Ectodermal cell (in vitro differentiated cells): ENCODE measurements at regions not wholly inside any gene's neighbourhood (a gene's known extent, or its start where the extent isn't known, plus 50 kb on each side); places are given as distances from the start of the nearest gene placed in this dataset.
"Not testable (repeated sequence)": the region's sequence is repeated elsewhere in the genome, so short reads cannot be mapped to it uniquely, and the experiment has no call there.

Source experiments
- H3K27ac ChIP-seq: 2 replicates; pipeline ENCODE4 v1.7.0; 2013; ENCODE audit warnings: mild to moderate bottlenecking, low read depth, low read length; ENCODE audit not compliant: insufficient read depth, poor library complexity, severe bottlenecking
- H3K27me3 ChIP-seq: 2 replicates; pipeline ENCODE4 v1.7.0; 2013; ENCODE audit warnings: mild to moderate bottlenecking, low read length; ENCODE audit not compliant: insufficient read depth, control insufficient read depth, poor library complexity, severe bottlenecking
- H3K36me3 ChIP-seq: one replicate; pipeline ENCODE4 v1.7.0; 2013; ENCODE audit warnings: low read length; ENCODE audit not compliant: control insufficient read depth, insufficient read depth
- H3K4me1 ChIP-seq: one replicate; pipeline ENCODE4 v1.7.0; 2013; ENCODE audit warnings: low read length; ENCODE audit not compliant: control insufficient read depth, insufficient read depth
- H3K4me3 ChIP-seq: 2 replicates; pipeline ENCODE4 v1.7.0; 2013; ENCODE audit warnings: low read depth, low read length, control low read depth; ENCODE audit not compliant: insufficient read depth
- H3K9me3 ChIP-seq: 2 replicates; pipeline ENCODE4 v1.7.0; 2013; ENCODE audit warnings: mild to moderate bottlenecking, low read length, moderate library complexity; ENCODE audit not compliant: control insufficient read depth
- WGBS, 2 experiments: methylation state at CpG; one replicate each; pipeline ENCODE4 v1.1.7; 2013; ENCODE audit warnings: missing lambda C conversion rate in 2 of 2; 5-methylcytosine and 5-hydroxymethylcytosine counted together

DNA sequence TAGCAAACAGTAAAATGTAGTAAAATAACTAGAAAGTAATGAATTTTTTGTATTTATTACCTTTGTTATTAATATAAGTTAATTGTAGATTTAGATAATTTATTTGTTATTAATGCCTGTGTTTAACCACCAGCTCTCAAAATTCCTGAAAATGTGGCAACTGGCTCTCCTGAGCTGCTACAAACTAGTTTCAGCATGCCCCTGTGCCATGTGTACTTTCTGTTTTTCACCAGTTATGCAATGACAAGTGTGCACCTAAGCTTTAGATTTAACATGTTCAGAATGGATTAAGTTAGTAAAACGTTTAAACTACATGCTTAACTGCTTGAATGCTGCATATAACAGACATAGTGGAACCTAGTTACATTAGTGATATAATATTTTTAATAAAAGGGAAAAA is 88.1 kb downstream of the POSTN start:
- WGBS, 2 experiments, result 75% methylated on average over 1 of the region's 1 CpG; no CpG with 5 or more reads in 1 of the 2 experiments
- H3K4me3 ChIP-seq, result no peak overlapping the region
- H3K9me3 ChIP-seq, result no peaks in the 10 kb centered on the region
- no peak overlapping the region for H3K27ac ChIP-seq
- H3K4me1 ChIP-seq, result no peaks in the 10 kb centered on the region
- H3K36me3 ChIP-seq, result no peaks in the 10 kb centered on the region
- H3K27me3 ChIP-seq, result no peaks in the 10 kb centered on the region

DNA sequence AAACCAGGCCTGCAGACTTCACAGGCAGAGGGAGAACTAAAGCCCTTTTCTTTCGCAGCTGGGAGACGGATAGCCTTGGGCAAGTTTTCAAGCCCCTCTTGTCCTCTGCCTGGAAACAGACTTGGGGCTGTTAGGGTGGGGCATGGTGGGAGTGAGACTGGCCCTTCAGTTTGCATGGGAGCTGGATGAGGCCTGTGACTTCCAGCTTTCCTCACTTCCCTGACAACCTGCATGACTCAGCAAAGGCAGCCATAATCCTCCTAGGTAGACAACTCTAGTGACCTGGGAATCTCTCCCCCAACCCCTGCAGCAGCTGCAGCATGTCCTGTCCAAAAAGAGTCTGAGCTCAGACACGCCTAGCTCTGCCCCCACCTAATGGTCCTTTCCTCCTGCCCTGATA is 93.0 kb downstream of the POSTN start:
- WGBS, 2 experiments, result 90 to 94% methylated on average over 3 of the region's 3 CpGs
- no peaks in the 10 kb centered on the region for H3K4me1 ChIP-seq
- H3K27ac ChIP-seq, result no peak overlapping the region
- H3K27me3 ChIP-seq, result no peaks in the 10 kb centered on the region
- no peak overlapping the region for H3K4me3 ChIP-seq
- no peaks in the 10 kb centered on the region for H3K9me3 ChIP-seq
- H3K36me3 ChIP-seq, result no peaks in the 10 kb centered on the region

DNA sequence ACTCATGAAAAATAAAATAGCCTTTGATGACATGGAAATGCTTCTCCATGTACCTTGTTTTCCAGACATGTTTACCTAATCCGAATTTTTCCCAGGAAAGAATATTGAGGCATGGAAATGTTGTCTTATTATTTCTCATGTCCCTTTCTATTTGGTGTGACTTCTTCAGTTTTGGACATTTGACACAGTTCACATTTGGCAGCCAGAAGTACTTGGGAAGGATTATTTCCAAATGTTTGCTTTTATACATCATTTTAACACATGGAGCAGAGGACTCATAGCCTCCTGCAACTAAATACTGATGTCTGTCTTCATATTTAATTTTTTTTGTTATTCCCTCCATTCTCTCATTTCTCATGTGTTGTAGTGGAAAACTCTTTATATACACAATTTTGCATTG is 94.3 kb downstream of the POSTN start:
- H3K4me3 ChIP-seq, result no peak overlapping the region
- H3K27me3 ChIP-seq, result no peaks in the 10 kb centered on the region
- no peak overlapping the region for H3K27ac ChIP-seq
- H3K4me1 ChIP-seq, result no peaks in the 10 kb centered on the region
- 80 to 100% methylated on average over 1 of the region's 1 CpG for WGBS, 2 experiments
- H3K36me3 ChIP-seq, result no peaks in the 10 kb centered on the region
- no peaks in the 10 kb centered on the region for H3K9me3 ChIP-seq

DNA sequence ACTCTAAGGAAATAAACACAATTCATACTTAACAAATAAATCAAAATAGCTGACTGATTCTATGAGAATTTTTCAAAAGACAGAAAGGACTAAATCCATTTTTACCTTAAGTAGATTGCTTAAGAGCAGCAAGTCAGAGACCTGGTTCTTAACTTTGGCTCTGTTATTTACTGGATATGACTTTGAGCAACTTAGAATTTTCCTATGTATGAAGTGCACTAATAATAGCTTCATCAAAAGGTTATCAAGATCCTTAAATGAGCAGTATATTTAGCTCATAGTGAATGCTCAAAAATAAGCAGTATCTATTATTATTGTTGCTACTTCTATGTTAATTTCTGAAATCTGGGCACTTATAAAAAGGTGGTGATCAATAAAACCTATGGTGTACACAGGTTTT is 95.3 kb downstream of the POSTN start:
- Histone ChIP-seq H3K4me3 (no peak overlapping the region), H3K4me1 (no peaks in the 10 kb centered on the region), H3K27me3 (no peaks in the 10 kb centered on the region), H3K36me3 (no peaks in the 10 kb centered on the region), H3K27ac (no peak overlapping the region), H3K9me3 (no peaks in the 10 kb centered on the region)

DNA sequence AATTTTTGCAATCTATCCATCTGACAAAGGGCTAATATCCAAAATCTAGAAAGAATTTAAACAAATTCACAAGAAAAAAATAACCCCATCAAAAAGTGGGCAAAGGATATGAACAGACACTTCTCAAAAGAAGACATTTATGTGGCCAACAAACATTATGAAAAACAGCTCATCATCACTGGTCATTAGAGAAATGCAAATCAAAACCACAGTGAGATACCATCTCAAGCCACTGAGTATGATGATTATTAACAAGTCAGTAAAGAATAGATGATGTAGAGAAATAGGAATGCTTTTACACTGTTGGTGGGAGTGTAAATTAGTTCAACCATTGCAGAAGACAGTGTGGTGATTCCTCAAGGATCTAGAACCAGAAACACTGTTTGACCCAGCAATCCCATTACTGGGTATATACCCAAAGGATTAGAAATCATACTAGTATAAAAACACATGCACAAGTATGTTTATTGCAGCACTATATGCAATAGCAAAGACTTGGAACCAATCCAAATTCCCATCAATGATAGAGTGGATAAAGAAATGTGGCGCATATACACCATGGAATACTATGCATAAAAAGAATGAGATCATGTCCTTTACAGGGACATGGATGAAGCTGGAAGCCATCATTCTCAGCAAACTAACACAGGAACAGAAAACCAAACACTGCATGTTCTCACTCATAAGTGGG is 96.1 kb downstream of the POSTN start:
- not testable (repeated sequence) for H3K4me3 ChIP-seq, H3K27me3 ChIP-seq, H3K9me3 ChIP-seq, H3K36me3 ChIP-seq, H3K4me1 ChIP-seq, H3K27ac ChIP-seq
- 83 to 100% methylated on average over 1 of the region's 1 CpG for WGBS, 2 experiments

DNA sequence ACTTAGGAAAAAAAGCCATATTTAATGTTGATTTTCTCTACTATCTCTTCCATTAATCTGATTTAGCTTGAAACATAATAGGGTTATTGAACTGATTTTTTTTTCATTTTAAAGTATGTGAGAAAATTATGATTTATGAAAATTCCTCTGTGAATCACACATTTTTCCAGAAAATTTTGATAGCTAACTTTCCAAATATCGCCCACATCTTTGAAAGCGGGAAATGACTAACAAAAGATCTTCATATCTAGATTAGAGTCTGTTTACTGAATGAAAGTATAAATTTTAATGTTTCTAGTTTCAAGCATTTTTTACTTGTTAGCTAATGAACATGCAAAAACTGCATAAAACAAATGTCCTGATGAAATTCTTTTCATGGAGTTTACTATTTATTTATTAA is 97.4 kb downstream of the POSTN start:
- no peaks in the 10 kb centered on the region for H3K4me1 ChIP-seq
- no peak overlapping the region for H3K27ac ChIP-seq
- WGBS, 2 experiments, result 100% methylated on average over 2 of the region's 2 CpGs; no CpG with 5 or more reads in 1 of the 2 experiments
- H3K9me3 ChIP-seq, result no peaks in the 10 kb centered on the region
- H3K27me3 ChIP-seq, result no peaks in the 10 kb centered on the region
- H3K36me3 ChIP-seq, result no peaks in the 10 kb centered on the region
- H3K4me3 ChIP-seq, result no peak overlapping the region

DNA sequence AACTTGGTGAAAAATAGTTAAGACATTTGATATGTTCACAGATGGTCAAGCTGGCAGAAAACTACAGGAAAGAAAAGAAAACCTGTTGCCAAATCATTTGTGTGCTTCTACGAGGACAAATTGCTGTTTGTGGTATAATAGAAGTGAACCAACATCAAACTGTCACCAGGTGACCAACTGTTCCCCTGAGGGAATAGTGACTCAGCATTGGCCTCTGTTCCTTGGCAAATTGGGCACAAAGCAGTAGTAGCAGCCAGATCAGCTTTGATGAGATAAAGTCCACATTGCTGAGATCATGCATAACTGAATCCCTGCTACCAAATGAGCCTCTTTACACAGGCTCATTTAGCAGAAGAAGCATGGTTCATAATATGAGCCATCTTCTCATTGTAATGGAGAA is 103.5 kb downstream of the POSTN start:
- Histone ChIP-seq H3K4me3 (no peak overlapping the region), H3K27ac (no peak overlapping the region), H3K4me1 (no peaks in the 10 kb centered on the region), H3K27me3 (no peaks in the 10 kb centered on the region), H3K36me3 (no peaks in the 10 kb centered on the region), H3K9me3 (no peaks in the 10 kb centered on the region)
- whole genome bisulfite sequencing, 2 experiments, result 95 to 96% methylated on average over 1 of the region's 1 CpG

DNA sequence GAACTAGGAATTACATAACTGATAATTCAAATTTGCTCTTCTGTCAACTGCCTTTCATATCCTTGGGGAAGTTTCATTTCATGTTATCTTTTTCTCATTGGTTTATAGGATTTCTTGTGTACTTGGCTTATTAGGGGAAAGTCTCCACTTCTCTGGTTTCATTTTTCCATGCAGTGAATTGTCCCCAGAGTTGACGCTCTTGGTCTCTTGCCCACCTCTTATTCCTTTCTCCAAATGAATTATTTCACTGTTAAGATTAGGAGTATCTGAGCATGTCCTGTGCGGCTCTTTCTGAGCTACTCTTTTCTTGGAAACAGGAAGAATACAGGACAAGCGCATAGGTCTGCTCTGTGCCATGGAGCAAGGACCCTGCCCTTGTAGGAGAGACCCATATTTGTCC is 104.8 kb downstream of the POSTN start:
- no peaks in the 10 kb centered on the region for H3K9me3 ChIP-seq
- WGBS, 2 experiments, result 97 to 99% methylated on average over 2 to 3 of the region's 3 CpGs
- no peaks in the 10 kb centered on the region for H3K27me3 ChIP-seq
- H3K36me3 ChIP-seq, result no peaks in the 10 kb centered on the region
- H3K4me1 ChIP-seq, result no peaks in the 10 kb centered on the region
- no peak overlapping the region for H3K27ac ChIP-seq
- H3K4me3 ChIP-seq, result no peak overlapping the region

DNA sequence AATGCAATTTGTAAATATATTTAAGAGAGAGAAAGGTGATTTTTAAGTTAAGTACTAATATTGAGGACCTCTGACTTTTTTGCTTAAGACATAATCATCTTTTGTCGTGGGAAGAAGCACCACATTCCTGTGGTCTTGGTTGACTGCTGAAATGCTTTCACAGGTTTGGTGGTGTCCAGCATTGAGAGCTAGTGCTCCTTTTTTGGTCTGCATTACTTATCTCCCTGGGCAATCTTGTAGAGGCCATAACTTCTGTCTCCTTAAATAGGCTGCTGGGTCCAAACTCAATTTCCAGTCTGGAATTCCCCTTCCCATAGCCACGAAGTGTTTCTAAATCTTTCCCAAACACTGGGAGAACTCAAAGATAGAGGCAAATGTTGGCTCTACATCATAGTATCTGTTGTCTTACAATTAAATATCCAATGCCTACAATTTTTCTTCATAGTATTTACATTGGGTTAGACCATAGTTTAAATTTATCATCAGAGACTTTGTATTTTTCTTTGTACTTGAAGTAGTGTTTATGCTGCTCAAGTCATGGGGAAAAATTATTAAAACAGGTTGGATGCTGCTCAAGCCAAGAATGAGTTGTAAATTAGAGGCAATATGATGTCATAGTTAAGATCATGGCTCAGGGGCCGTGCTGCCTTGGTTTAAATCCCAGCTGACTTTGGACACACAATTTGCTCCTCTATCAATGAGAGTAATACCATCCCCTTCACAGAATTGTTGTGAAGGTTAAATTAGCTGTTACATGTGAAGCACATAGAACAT is 105.6 kb downstream of the POSTN start:
- no peaks in the 10 kb centered on the region for H3K36me3 ChIP-seq
- H3K4me3 ChIP-seq, result no peak overlapping the region
- H3K4me1 ChIP-seq, result no peaks in the 10 kb centered on the region
- no peaks in the 10 kb centered on the region for H3K27me3 ChIP-seq
- WGBS, 2 experiments, result 82 to 93% methylated on average over 3 of the region's 3 CpGs
- H3K9me3 ChIP-seq, result no peaks in the 10 kb centered on the region
- no peak overlapping the region for H3K27ac ChIP-seq

DNA sequence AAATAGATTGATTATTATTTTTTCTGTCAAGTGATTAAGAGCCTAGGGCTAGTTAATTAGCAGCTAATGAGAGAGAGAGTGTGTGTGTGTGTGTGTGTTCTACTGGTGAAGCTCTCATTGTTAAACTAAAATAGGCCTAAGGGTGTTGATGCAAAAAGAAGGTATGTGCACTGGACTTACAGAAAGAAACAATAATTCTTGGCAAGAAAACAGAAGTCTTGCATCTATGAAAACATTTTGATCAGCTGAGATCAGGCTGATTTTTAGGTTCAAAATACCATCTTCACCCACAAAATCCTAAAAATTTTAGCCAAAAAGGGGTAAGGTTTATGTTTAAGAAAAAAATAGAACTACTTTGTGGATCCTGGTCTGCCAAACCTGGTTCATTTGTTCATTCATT is 106.5 kb downstream of the POSTN start:
- Histone ChIP-seq H3K27me3 (no peaks in the 10 kb centered on the region), H3K9me3 (no peaks in the 10 kb centered on the region), H3K4me3 (no peak overlapping the region), H3K36me3 (no peaks in the 10 kb centered on the region), H3K4me1 (no peaks in the 10 kb centered on the region), H3K27ac (no peak overlapping the region)
